ENCODE measurements at regions not wholly inside any gene's neighbourhood (a gene's known extent, or its start where the extent isn't known, plus 50 kb on each side); places are given as distances from the start of the nearest gene placed in this dataset.

DNA sequence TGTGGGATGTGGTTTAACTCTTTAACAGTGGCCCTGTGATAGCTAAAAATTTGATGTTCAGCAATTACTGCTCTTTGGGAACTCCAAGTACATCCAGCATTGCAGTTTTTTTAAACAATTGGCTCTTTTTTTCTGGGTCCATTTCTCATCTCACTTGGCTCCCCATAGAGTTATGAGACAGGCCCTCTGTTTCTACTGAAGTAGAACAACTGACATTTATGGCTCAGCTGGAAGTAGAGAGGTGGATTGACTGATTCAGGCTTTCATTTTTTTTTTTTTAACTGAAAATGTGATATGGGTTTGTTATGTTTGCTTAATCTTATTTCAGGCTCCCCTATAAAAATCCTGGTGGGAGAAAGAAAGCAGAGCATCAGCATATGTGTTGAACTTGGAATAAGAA lies 96.6 kb upstream of the CD180 start:
- TF ChIP-seq, protein P1, sequence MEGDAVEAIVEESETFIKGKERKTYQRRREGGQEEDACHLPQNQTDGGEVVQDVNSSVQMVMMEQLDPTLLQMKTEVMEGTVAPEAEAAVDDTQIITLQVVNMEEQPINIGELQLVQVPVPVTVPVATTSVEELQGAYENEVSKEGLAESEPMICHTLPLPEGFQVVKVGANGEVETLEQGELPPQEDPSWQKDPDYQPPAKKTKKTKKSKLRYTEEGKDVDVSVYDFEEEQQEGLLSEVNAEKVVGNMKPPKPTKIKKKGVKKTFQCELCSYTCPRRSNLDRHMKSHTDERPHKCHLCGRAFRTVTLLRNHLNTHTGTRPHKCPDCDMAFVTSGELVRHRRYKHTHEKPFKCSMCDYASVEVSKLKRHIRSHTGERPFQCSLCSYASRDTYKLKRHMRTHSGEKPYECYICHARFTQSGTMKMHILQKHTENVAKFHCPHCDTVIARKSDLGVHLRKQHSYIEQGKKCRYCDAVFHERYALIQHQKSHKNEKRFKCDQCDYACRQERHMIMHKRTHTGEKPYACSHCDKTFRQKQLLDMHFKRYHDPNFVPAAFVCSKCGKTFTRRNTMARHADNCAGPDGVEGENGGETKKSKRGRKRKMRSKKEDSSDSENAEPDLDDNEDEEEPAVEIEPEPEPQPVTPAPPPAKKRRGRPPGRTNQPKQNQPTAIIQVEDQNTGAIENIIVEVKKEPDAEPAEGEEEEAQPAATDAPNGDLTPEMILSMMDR (IDR thresholded peaks at IDR 0.05): no peak
- TF ChIP-seq EZH2 (IDR thresholded peaks at IDR 0.05; ENCODE audit: borderline replicate concordance, insufficient read depth, low read depth, low read length, poor library complexity, severe bottlenecking): no peak

All from B cell (primary cell).